ENCODE measurements at regions not wholly inside any gene's neighbourhood (a gene's known extent, or its start where the extent isn't known, plus 50 kb on each side); places are given as distances from the start of the nearest gene placed in this dataset.

DNA sequence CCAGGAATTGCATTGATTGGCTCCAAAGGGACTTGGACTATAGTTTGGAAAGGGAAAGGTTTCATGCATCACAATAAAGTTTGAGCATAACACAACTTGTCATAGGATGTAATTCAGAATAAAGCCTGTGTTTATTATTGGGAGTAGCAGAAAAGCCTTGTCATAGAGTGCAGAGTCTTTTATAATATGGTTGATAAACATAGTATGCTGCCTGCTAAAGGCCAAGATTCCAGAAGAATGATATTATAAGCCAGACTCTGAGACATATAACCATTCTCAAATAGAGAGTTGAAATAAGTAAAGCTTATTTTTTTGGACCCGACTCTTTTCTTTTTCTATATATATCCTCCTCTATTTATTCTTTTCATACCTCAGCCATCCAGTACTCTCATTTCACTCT lies 207.3 kb downstream of the LRIG3 start:
- TF ChIP-seq, protein P1, sequence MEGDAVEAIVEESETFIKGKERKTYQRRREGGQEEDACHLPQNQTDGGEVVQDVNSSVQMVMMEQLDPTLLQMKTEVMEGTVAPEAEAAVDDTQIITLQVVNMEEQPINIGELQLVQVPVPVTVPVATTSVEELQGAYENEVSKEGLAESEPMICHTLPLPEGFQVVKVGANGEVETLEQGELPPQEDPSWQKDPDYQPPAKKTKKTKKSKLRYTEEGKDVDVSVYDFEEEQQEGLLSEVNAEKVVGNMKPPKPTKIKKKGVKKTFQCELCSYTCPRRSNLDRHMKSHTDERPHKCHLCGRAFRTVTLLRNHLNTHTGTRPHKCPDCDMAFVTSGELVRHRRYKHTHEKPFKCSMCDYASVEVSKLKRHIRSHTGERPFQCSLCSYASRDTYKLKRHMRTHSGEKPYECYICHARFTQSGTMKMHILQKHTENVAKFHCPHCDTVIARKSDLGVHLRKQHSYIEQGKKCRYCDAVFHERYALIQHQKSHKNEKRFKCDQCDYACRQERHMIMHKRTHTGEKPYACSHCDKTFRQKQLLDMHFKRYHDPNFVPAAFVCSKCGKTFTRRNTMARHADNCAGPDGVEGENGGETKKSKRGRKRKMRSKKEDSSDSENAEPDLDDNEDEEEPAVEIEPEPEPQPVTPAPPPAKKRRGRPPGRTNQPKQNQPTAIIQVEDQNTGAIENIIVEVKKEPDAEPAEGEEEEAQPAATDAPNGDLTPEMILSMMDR (IDR thresholded peaks at IDR 0.05), result no peak
- no peak for TF ChIP-seq POLR2A (IDR thresholded peaks at IDR 0.05)
